HEK293 (cell line): ENCODE measurements at regions not wholly inside any gene's neighbourhood (a gene's known extent, or its start where the extent isn't known, plus 50 kb on each side); places are given as distances from the start of the nearest gene placed in this dataset.

ENCODE experiments used
- CTCF ChIA-PET: fragments of 350-600 bp; formaldehyde crosslinking; extraction: SDS; loops from one replicate; lab custom pipeline; 2021; ENCODE audit warnings: antibody characterized with exemption; lab: Yijun Ruan, JAX
- POLR2A ChIA-PET: fragments of 300-600 bp; formaldehyde crosslinking; extraction: SDS; loops from one replicate; lab custom pipeline; 2020; ENCODE audit warnings: antibody characterized with exemption, inconsistent platforms; lab: Yijun Ruan, JAX
- H3K27ac ChIP-seq: fragments of 200-500 bp; sonication (Bioruptor generic); 2 replicates; pipeline ENCODE4 v1.5.1; 2014; ENCODE audit warnings: low read depth, low read length, control low read depth, inconsistent platforms; ENCODE audit errors: extremely low read depth
- H3K36me3 ChIP-seq, 2 experiments: fragments of 200-500 bp in 1 of 2; sonication (Bioruptor generic) in 1 of 2; 1 replicate in 1 of 2; 2 replicates in 1 of 2; pipeline ENCODE4 v1.5.1; 2014 to 2017; ENCODE audit warnings: inconsistent platforms in 2 of 2, low read length in 2 of 2; ENCODE audit not compliant: control insufficient read depth in 2 of 2, insufficient read depth in 1 of 2
- H3K4me1 ChIP-seq: fragments of 200-500 bp; sonication (Bioruptor generic); 2 replicates; pipeline ENCODE4 v1.5.1; 2014; ENCODE audit warnings: mild to moderate bottlenecking, low read length, inconsistent platforms; ENCODE audit not compliant: control insufficient read depth, insufficient read depth
- H3K4me3 ChIP-seq: 2 replicates; pipeline ENCODE4 v1.5.1; 2011; ENCODE audit warnings: low read depth, mild to moderate bottlenecking, control low read depth, low read length, moderate library complexity
- H3K9me3 ChIP-seq: fragments of 200-500 bp; sonication (Bioruptor generic); 2 replicates; pipeline ENCODE4 v1.5.1; 2014; ENCODE audit warnings: low read depth, low read length, inconsistent platforms; ENCODE audit not compliant: control insufficient read depth, insufficient read depth
- AEBP2 ChIP-seq: fragments of 450-650 bp; formaldehyde crosslinking; IDR thresholded peaks from 2 replicates; pipeline ENCODE4 v1.5.1; 2016; ENCODE audit warnings: missing biosample characterization, missing genetic modification characterization, borderline replicate concordance
- PRDM2 ChIP-seq: fragments of 450-650 bp; formaldehyde crosslinking; IDR thresholded peaks from 2 replicates; pipeline ENCODE4 v1.5.1; 2016; ENCODE audit warnings: missing biosample characterization, missing genetic modification characterization, borderline replicate concordance
- TRIM28 ChIP-seq: IDR thresholded peaks from 2 replicates; pipeline ENCODE4 v1.6.1; 2011; ENCODE audit warnings: low read length, control low read depth, borderline replicate concordance
- ZBTB10 ChIP-seq: fragments of 450-650 bp; formaldehyde crosslinking; IDR thresholded peaks from 2 replicates; pipeline ENCODE4 v1.5.1; 2016; ENCODE audit warnings: missing biosample characterization, missing genetic modification characterization
- ZNF184 ChIP-seq: fragments of 450-650 bp; IDR thresholded peaks from 2 replicates; pipeline ENCODE4 v1.5.1; 2018; ENCODE audit warnings: missing biosample characterization, mild to moderate bottlenecking, missing genetic modification characterization
- ZNF266 ChIP-seq: fragments of 450-650 bp; formaldehyde crosslinking; IDR thresholded peaks from 2 replicates; pipeline ENCODE4 v1.5.1; 2016; ENCODE audit warnings: missing biosample characterization, missing genetic modification characterization, low read depth
- ZNF335 ChIP-seq: fragments of 450-650 bp; formaldehyde crosslinking; conservative IDR thresholded peaks from 2 replicates; pipeline ENCODE4 v1.5.1; 2016; ENCODE audit warnings: missing biosample characterization, missing genetic modification characterization
- ZNF362 ChIP-seq: fragments of 450-650 bp; formaldehyde crosslinking; IDR thresholded peaks from 2 replicates; pipeline ENCODE4 v1.5.1; 2016; ENCODE audit warnings: missing biosample characterization, missing genetic modification characterization
- ZNF366 ChIP-seq: fragments of 450-650 bp; formaldehyde crosslinking; conservative IDR thresholded peaks from 2 replicates; pipeline ENCODE4 v1.5.1; 2016; ENCODE audit warnings: missing biosample characterization, missing genetic modification characterization
- ZNF398 ChIP-seq: fragments of 450-650 bp; formaldehyde crosslinking; IDR thresholded peaks from 2 replicates; pipeline ENCODE4 v1.5.1; 2017; ENCODE audit warnings: missing biosample characterization, missing genetic modification characterization
- ZNF488 ChIP-seq: fragments of 450-650 bp; formaldehyde crosslinking; IDR thresholded peaks from 2 replicates; pipeline ENCODE4 v1.5.1; 2016; ENCODE audit warnings: missing biosample characterization, missing genetic modification characterization
- ZNF513 ChIP-seq: fragments of 450-650 bp; IDR thresholded peaks from 2 replicates; pipeline ENCODE4 v1.5.1; 2018; ENCODE audit warnings: missing biosample characterization, missing genetic modification characterization
- ZNF701 ChIP-seq: fragments of 450-650 bp; formaldehyde crosslinking; IDR thresholded peaks from 2 replicates; pipeline ENCODE4 v1.5.1; 2016; ENCODE audit warnings: missing biosample characterization, missing genetic modification characterization

- H3K4me3 ChIP-seq = no peak overlapping the region
- H3K9me3 ChIP-seq = no peaks in the 10 kb centered on the region
- TF ChIP-seq ZNF398 (tag by site-specific recombination) = no peak
- TF ChIP-seq AEBP2 = no peak
- no peak for TF ChIP-seq ZNF335 (tag by site-specific recombination)
- TF ChIP-seq ZNF362 (tag by site-specific recombination) = no peak
- TF ChIP-seq ZNF266 (tag by site-specific recombination) = no peak
- no peak for TF ChIP-seq PRDM2 (tag by site-specific recombination)
- TF ChIP-seq ZNF184 (tag by site-specific recombination) = no peak
- no peak for TF ChIP-seq ZNF366 (tag by site-specific recombination)
- no peak for TF ChIP-seq ZNF513 (tag by site-specific recombination)
- TF ChIP-seq ZNF701 (tag by site-specific recombination) = no peak
- TF ChIP-seq TRIM28 = no peak
- no peak for TF ChIP-seq ZBTB10 (tag by site-specific recombination)
- TF ChIP-seq ZNF488 (tag by site-specific recombination) = no peak
- ChIA-PET CTCF (interaction anchor here (1.2 kb wide), 1 partner anchor 17 kb away, joined by 5 read pairs; no protein-coding TSS in a partner anchor), POLR2A (no interaction called here)
- H3K36me3 ChIP-seq = no peaks in the 10 kb centered on the region
- H3K4me1 ChIP-seq = no peaks in the 10 kb centered on the region
- H3K27ac ChIP-seq = no peak overlapping the region
These were observed 51.2 kb upstream of the BMPER start for GRCh38 chr7:33854178-33854577.
